Karpas-422 (cell line): ENCODE measurements at regions not wholly inside any gene's neighbourhood (a gene's known extent, or its start where the extent isn't known, plus 50 kb on each side); places are given as distances from the start of the nearest gene placed in this dataset.

Experiments used
- DNase-seq: peaks from one replicate; pipeline ENCODE4 v3.0.0-alpha.2; 2015
- H2AFZ ChIP-seq: fragments of 200-600 bp; sonication (generic); 2 replicates; pipeline ENCODE4 v1.6.1; 2014; ENCODE audit warnings: antibody characterized with exemption, low read length, mixed read lengths
- H3K27ac ChIP-seq: fragments of 200-600 bp; sonication (generic); 2 replicates; pipeline ENCODE4 v1.5.1; 2014; ENCODE audit warnings: mild to moderate bottlenecking, low read length, moderate library complexity
- H3K27me3 ChIP-seq: fragments of 200-600 bp; sonication (generic); 2 replicates; pipeline ENCODE4 v1.6.1; 2014; ENCODE audit warnings: low read length, mixed read lengths
- H3K36me3 ChIP-seq: fragments of 200-600 bp; sonication (generic); 2 replicates; pipeline ENCODE4 v1.6.1; 2014; ENCODE audit warnings: low read length, mixed read lengths; ENCODE audit not compliant: insufficient read depth
- H3K4me1 ChIP-seq: fragments of 200-600 bp; sonication (generic); 2 replicates; pipeline ENCODE4 v1.6.1; 2014; ENCODE audit warnings: mild to moderate bottlenecking, low read length, mixed read lengths
- H3K4me2 ChIP-seq: fragments of 200-600 bp; sonication (generic); 2 replicates; pipeline ENCODE4 v1.6.1; 2014; ENCODE audit warnings: low read length, low read depth, mild to moderate bottlenecking; ENCODE audit not compliant: poor library complexity, severe bottlenecking
- H3K4me3 ChIP-seq: fragments of 200-600 bp; sonication (generic); 2 replicates; pipeline ENCODE4 v1.5.1; 2014; ENCODE audit warnings: mild to moderate bottlenecking, antibody characterized with exemption, low read length, mixed read lengths
- H3K79me2 ChIP-seq: fragments of 200-600 bp; sonication (generic); 2 replicates; pipeline ENCODE4 v1.6.1; 2014; ENCODE audit warnings: mild to moderate bottlenecking, low read length, mixed read lengths
- H3K9ac ChIP-seq: fragments of 200-600 bp; sonication (generic); 2 replicates; pipeline ENCODE4 v1.6.0; 2014; ENCODE audit warnings: low read length
- H3K9me2 ChIP-seq: fragments of 200-600 bp; sonication (generic), shearing (Covaris generic); replicated peaks from 2 replicates; pipeline ENCODE4 v1.6.0; 2014; ENCODE audit warnings: mild to moderate bottlenecking, low read length, moderate library complexity; ENCODE audit not compliant: insufficient read depth
- H3K9me3 ChIP-seq: fragments of 300-700, 200-600 bp; sonication (generic); 2 replicates; pipeline ENCODE4 v1.6.1; 2014; ENCODE audit warnings: low read length, mixed read lengths
- H4K20me1 ChIP-seq: fragments of 200-600 bp; sonication (generic); 2 replicates; pipeline ENCODE4 v1.6.1; 2014; ENCODE audit warnings: mild to moderate bottlenecking, antibody characterized with exemption, low read length, low read depth; ENCODE audit not compliant: insufficient read depth

GRCh38 chr12:19718401-19718800 lies 279.1 kb downstream of the AEBP2 start:
- H2AFZ ChIP-seq = no peak overlapping the region
- no peak overlapping the region for H3K9ac ChIP-seq
- no peaks in the 10 kb centered on the region for H3K4me1 ChIP-seq
- no peaks in the 10 kb centered on the region for H3K9me3 ChIP-seq
- H4K20me1 ChIP-seq = no peaks in the 10 kb centered on the region
- H3K36me3 ChIP-seq = no peaks in the 10 kb centered on the region
- no peak overlapping the region for H3K4me2 ChIP-seq
- no peaks in the 10 kb centered on the region for H3K27me3 ChIP-seq
- H3K9me2 ChIP-seq = no peaks in the 10 kb centered on the region
- no peak overlapping the region for H3K27ac ChIP-seq
- H3K4me3 ChIP-seq = no peak overlapping the region
- DNase-seq = no peak
- no peaks in the 10 kb centered on the region for H3K79me2 ChIP-seq

- Histone ChIP-seq H3K4me3 (no peak overlapping the region), H3K79me2 (no peaks in the 10 kb centered on the region), H3K4me2 (no peak overlapping the region), H3K4me1 (no peaks in the 10 kb centered on the region), H3K9me3 (no peaks in the 10 kb centered on the region), H3K27me3 (no peaks in the 10 kb centered on the region), H3K27ac (no peak overlapping the region), H3K9me2 (no peaks in the 10 kb centered on the region), H4K20me1 (no peaks in the 10 kb centered on the region), H3K9ac (no peak overlapping the region), H3K36me3 (no peaks in the 10 kb centered on the region), H2AFZ (no peak overlapping the region)
- no peak for DNase-seq
Observed at GRCh38 chr12:19719672-19720071, 280.4 kb downstream of the AEBP2 start.

- no peaks in the 10 kb centered on the region for H4K20me1 ChIP-seq
- no peak overlapping the region for H3K27ac ChIP-seq
- H3K79me2 ChIP-seq = no peaks in the 10 kb centered on the region
- no peaks in the 10 kb centered on the region for H3K9me2 ChIP-seq
- no peak for DNase-seq
- no peaks in the 10 kb centered on the region for H3K9me3 ChIP-seq
- no peaks in the 10 kb centered on the region for H3K36me3 ChIP-seq
- no peak overlapping the region for H2AFZ ChIP-seq
- H3K27me3 ChIP-seq = no peaks in the 10 kb centered on the region
- no peak overlapping the region for H3K9ac ChIP-seq
- H3K4me3 ChIP-seq = no peak overlapping the region
- no peak overlapping the region for H3K4me2 ChIP-seq
- no peaks in the 10 kb centered on the region for H3K4me1 ChIP-seq
Observed at GRCh38 chr12:19726122-19726521, 286.8 kb downstream of the AEBP2 start.

- Histone ChIP-seq H3K27me3 (no peaks in the 10 kb centered on the region), H3K79me2 (no peaks in the 10 kb centered on the region)
- DNase-seq = no peak
Observed at GRCh38 chr12:19726592-19726991, 287.3 kb downstream of the AEBP2 start.

GRCh38 chr12:19737019-19737418 lies 297.7 kb downstream of the AEBP2 start:
- no peak overlapping the region for H3K27ac ChIP-seq
- no peaks in the 10 kb centered on the region for H3K36me3 ChIP-seq
- H3K9me2 ChIP-seq = no peaks in the 10 kb centered on the region
- no peak overlapping the region for H2AFZ ChIP-seq
- no peaks in the 10 kb centered on the region for H3K9me3 ChIP-seq
- H4K20me1 ChIP-seq = no peaks in the 10 kb centered on the region
- H3K79me2 ChIP-seq = no peaks in the 10 kb centered on the region
- no peak overlapping the region for H3K4me2 ChIP-seq
- no peaks in the 10 kb centered on the region for H3K4me1 ChIP-seq
- no peaks in the 10 kb centered on the region for H3K27me3 ChIP-seq
- no peak overlapping the region for H3K4me3 ChIP-seq
- no peak overlapping the region for H3K9ac ChIP-seq
- no peak for DNase-seq

More at GRCh38 chr12:19726592-19726991, 287.3 kb downstream of the AEBP2 start:
- Histone ChIP-seq H3K4me2 (no peak overlapping the region), H3K9me2 (no peaks in the 10 kb centered on the region), H4K20me1 (no peaks in the 10 kb centered on the region), H3K4me3 (no peak overlapping the region), H2AFZ (no peak overlapping the region), H3K27ac (no peak overlapping the region), H3K9ac (no peak overlapping the region), H3K9me3 (no peaks in the 10 kb centered on the region), H3K36me3 (no peaks in the 10 kb centered on the region), H3K4me1 (no peaks in the 10 kb centered on the region)

- H3K27ac ChIP-seq = no peak overlapping the region
- H3K36me3 ChIP-seq = no peaks in the 10 kb centered on the region
- no peaks in the 10 kb centered on the region for H4K20me1 ChIP-seq
- H3K27me3 ChIP-seq = no peaks in the 10 kb centered on the region
- peak; percentile 82 for DNase-seq
- H3K4me3 ChIP-seq = no peak overlapping the region
- H3K9ac ChIP-seq = no peak overlapping the region
- H2AFZ ChIP-seq = no peak overlapping the region
- no peaks in the 10 kb centered on the region for H3K9me2 ChIP-seq
- H3K9me3 ChIP-seq = no peaks in the 10 kb centered on the region
- no peaks in the 10 kb centered on the region for H3K79me2 ChIP-seq
- H3K4me1 ChIP-seq = no peaks in the 10 kb centered on the region
- no peak overlapping the region for H3K4me2 ChIP-seq
Observed at GRCh38 chr12:19739195-19739776, 300.0 kb downstream of the AEBP2 start.

- Histone ChIP-seq H3K9ac (no peak overlapping the region), H3K9me2 (no peaks in the 10 kb centered on the region), H3K4me2 (no peak overlapping the region), H3K9me3 (no peaks in the 10 kb centered on the region), H3K36me3 (no peaks in the 10 kb centered on the region), H3K4me1 (no peaks in the 10 kb centered on the region), H3K79me2 (no peaks in the 10 kb centered on the region), H3K27ac (no peak overlapping the region), H4K20me1 (no peaks in the 10 kb centered on the region), H3K27me3 (no peaks in the 10 kb centered on the region), H2AFZ (no peak overlapping the region), H3K4me3 (no peak overlapping the region)
- no peak for DNase-seq
Observed at GRCh38 chr12:19740472-19741131, 301.3 kb downstream of the AEBP2 start.

GRCh38 chr12:19741132-19741489 lies 301.8 kb downstream of the AEBP2 start:
- Histone ChIP-seq H3K4me3 (no peak overlapping the region), H3K4me1 (no peaks in the 10 kb centered on the region), H3K27me3 (no peaks in the 10 kb centered on the region), H3K27ac (no peak overlapping the region), H3K36me3 (no peaks in the 10 kb centered on the region), H3K9me2 (no peaks in the 10 kb centered on the region), H3K4me2 (no peak overlapping the region), H4K20me1 (no peaks in the 10 kb centered on the region), H3K9ac (no peak overlapping the region), H2AFZ (no peak overlapping the region), H3K79me2 (no peaks in the 10 kb centered on the region), H3K9me3 (no peaks in the 10 kb centered on the region)
- DNase-seq = no peak
